Panc1 (cell line): ENCODE measurements at regions not wholly inside any gene's neighbourhood (a gene's known extent, or its start where the extent isn't known, plus 50 kb on each side); places are given as distances from the start of the nearest gene placed in this dataset.

ENCODE experiments used
- POLR2AphosphoS5 ChIP-seq: IDR thresholded peaks from 2 replicates; pipeline ENCODE4 v1.6.1; 2012; ENCODE audit warnings: mild to moderate bottlenecking, low read depth, low read length, moderate library complexity
- TF ChIP-seq, protein P1 (sequence below): fragments of 450-650 bp; IDR thresholded peaks from 2 replicates; pipeline ENCODE4 v1.5.1; 2017; ENCODE audit warnings: mild to moderate bottlenecking
- TF ChIP-seq, protein P2 (sequence below), 2 experiments: IDR thresholded peaks; 2 replicates each; pipeline ENCODE4 v1.6.1; 2011 to 2012; ENCODE audit warnings: low read depth in 2 of 2, control low read depth in 1 of 2, low read length in 1 of 2, mild to moderate bottlenecking in 1 of 2, moderate library complexity in 1 of 2; ENCODE audit not compliant: insufficient read depth in 1 of 2

DNA sequence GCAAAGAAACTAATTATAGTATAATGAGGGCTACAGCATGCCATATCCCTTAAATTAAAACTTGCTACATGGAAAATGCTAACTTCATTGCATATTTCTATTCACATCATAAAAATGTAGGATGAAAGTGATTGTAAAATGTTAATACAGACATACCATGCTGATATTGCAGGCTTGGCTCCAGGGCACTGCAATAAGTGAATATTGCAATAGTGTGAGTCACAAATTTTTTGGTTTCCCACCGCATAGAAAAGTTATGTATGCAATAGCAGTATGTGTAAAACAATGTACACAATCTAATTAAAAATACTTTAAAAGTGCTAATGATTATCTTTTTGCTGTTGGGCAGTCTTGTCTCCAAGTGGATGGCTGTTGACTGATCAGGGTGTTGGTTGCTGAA, 162.1 kb downstream of the CD8B2 start:
- TF ChIP-seq, protein P1, sequence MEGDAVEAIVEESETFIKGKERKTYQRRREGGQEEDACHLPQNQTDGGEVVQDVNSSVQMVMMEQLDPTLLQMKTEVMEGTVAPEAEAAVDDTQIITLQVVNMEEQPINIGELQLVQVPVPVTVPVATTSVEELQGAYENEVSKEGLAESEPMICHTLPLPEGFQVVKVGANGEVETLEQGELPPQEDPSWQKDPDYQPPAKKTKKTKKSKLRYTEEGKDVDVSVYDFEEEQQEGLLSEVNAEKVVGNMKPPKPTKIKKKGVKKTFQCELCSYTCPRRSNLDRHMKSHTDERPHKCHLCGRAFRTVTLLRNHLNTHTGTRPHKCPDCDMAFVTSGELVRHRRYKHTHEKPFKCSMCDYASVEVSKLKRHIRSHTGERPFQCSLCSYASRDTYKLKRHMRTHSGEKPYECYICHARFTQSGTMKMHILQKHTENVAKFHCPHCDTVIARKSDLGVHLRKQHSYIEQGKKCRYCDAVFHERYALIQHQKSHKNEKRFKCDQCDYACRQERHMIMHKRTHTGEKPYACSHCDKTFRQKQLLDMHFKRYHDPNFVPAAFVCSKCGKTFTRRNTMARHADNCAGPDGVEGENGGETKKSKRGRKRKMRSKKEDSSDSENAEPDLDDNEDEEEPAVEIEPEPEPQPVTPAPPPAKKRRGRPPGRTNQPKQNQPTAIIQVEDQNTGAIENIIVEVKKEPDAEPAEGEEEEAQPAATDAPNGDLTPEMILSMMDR = no peak
- TF ChIP-seq POLR2AphosphoS5 = no peak
- TF ChIP-seq, protein P2, sequence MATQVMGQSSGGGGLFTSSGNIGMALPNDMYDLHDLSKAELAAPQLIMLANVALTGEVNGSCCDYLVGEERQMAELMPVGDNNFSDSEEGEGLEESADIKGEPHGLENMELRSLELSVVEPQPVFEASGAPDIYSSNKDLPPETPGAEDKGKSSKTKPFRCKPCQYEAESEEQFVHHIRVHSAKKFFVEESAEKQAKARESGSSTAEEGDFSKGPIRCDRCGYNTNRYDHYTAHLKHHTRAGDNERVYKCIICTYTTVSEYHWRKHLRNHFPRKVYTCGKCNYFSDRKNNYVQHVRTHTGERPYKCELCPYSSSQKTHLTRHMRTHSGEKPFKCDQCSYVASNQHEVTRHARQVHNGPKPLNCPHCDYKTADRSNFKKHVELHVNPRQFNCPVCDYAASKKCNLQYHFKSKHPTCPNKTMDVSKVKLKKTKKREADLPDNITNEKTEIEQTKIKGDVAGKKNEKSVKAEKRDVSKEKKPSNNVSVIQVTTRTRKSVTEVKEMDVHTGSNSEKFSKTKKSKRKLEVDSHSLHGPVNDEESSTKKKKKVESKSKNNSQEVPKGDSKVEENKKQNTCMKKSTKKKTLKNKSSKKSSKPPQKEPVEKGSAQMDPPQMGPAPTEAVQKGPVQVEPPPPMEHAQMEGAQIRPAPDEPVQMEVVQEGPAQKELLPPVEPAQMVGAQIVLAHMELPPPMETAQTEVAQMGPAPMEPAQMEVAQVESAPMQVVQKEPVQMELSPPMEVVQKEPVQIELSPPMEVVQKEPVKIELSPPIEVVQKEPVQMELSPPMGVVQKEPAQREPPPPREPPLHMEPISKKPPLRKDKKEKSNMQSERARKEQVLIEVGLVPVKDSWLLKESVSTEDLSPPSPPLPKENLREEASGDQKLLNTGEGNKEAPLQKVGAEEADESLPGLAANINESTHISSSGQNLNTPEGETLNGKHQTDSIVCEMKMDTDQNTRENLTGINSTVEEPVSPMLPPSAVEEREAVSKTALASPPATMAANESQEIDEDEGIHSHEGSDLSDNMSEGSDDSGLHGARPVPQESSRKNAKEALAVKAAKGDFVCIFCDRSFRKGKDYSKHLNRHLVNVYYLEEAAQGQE (IDR thresholded peaks at IDR 0.05; ENCODE audit: insufficient read depth in 1 of 2, low read depth in 2 of 2, low read length in 1 of 2) = no peak
